Hematopoietic multipotent progenitor cell treated with erythropoietin and hydrocortisone succinate and interleukin-3 and kit ligand, for 8 days (in vitro differentiated cells): ENCODE measurements at regions not wholly inside any gene's neighbourhood (a gene's known extent, or its start where the extent isn't known, plus 50 kb on each side); places are given as distances from the start of the nearest gene placed in this dataset.

ENCODE experiments used
- DNase-seq: peaks from one replicate; pipeline ENCODE4 v3.0.0-alpha.2; 2015

GRCh38 chr4:140316799-140317198, 56.6 kb upstream of the SCOC start:
- no peak for DNase-seq

- DNase-seq, result no peak
These were observed 57.5 kb upstream of the SCOC start for GRCh38 chr4:140315970-140316369.

GRCh38 chr4:140315438-140315837, 58.0 kb upstream of the SCOC start:
- no peak for DNase-seq

GRCh38 chr4:140315019-140315418, 58.4 kb upstream of the SCOC start:
- no peak for DNase-seq

GRCh38 chr4:140312100-140312499, 61.3 kb upstream of the SCOC start:
- DNase-seq, result peak; percentile 9

- DNase-seq, result peak; percentile 79
These were observed 62.1 kb upstream of the SCOC start for GRCh38 chr4:140311257-140311835.

- DNase-seq, result peak; percentile 13
These were observed 64.1 kb upstream of the SCOC start for GRCh38 chr4:140309124-140309870.

- no peak for DNase-seq
These were observed 64.9 kb upstream of the SCOC start for GRCh38 chr4:140308366-140309123.

- DNase-seq, result no peak
These were observed 68.4 kb upstream of the SCOC start for GRCh38 chr4:140305053-140305452.

GRCh38 chr4:140304346-140304745, 69.1 kb upstream of the SCOC start:
- no peak for DNase-seq

GRCh38 chr4:140302151-140302859, 71.1 kb upstream of the SCOC start:
- no peak for DNase-seq

GRCh38 chr4:140300271-140300970, 73.0 kb upstream of the SCOC start:
- peak; percentile 5 for DNase-seq

GRCh38 chr4:140298001-140298400, 75.4 kb upstream of the SCOC start:
- DNase-seq, result no peak

GRCh38 chr4:140297221-140297570, 76.2 kb upstream of the SCOC start:
- DNase-seq, result no peak

- no peak for DNase-seq
These were observed 76.9 kb upstream of the SCOC start for GRCh38 chr4:140296335-140297220.

- no peak for DNase-seq
These were observed 79.5 kb upstream of the SCOC start for GRCh38 chr4:140293979-140294378.

- no peak for DNase-seq
These were observed 82.2 kb upstream of the SCOC start for GRCh38 chr4:140291259-140291658.

- no peak for DNase-seq
These were observed 84.0 kb upstream of the SCOC start for GRCh38 chr4:140289486-140289885.

- DNase-seq, result no peak
These were observed 87.0 kb upstream of the SCOC start for GRCh38 chr4:140286456-140286855.

GRCh38 chr4:140284456-140284855, 89.0 kb upstream of the SCOC start:
- no peak for DNase-seq

- no peak for DNase-seq
These were observed 91.5 kb upstream of the SCOC start for GRCh38 chr4:140281828-140282552.
